PC-3 (cell line): ENCODE measurements at regions not wholly inside any gene's neighbourhood (a gene's known extent, or its start where the extent isn't known, plus 50 kb on each side); places are given as distances from the start of the nearest gene placed in this dataset.

Source experiments
- CTCF ChIP-seq: fragments of 300-600 bp; sonication (generic); conservative IDR thresholded peaks from 2 replicates; pipeline ENCODE4 v1.5.1; 2017; ENCODE audit warnings: antibody characterized with exemption, low read depth, mild to moderate bottlenecking, low read length
- EZH2 ChIP-seq: fragments of 300-600 bp; sonication (generic); IDR thresholded peaks from one replicate; pipeline ENCODE4 v1.6.1; 2017; ENCODE audit warnings: antibody characterized with exemption, mild to moderate bottlenecking, low read length; ENCODE audit not compliant: unreplicated experiment

- no peak for TF ChIP-seq CTCF
- TF ChIP-seq EZH2, result no peak
Observed at GRCh38 chr3:80855482-80855881, 906.0 kb downstream of the GBE1 start.
